ENCODE measurements at regions not wholly inside any gene's neighbourhood (a gene's known extent, or its start where the extent isn't known, plus 50 kb on each side); places are given as distances from the start of the nearest gene placed in this dataset.

GRCh38 chr13:34369931-34370330 is 552.0 kb downstream of the RFC3 start:
- TF ChIP-seq EZH2 (IDR thresholded peaks at IDR 0.05; ENCODE audit: borderline replicate concordance, low read depth, low read length, severe bottlenecking) = no peak
- no peak for TF ChIP-seq CTCF (IDR thresholded peaks at IDR 0.05; ENCODE audit: borderline replicate concordance, extremely low read depth, low read length, poor library complexity, severe bottlenecking)
- no peak for ATAC-seq (ENCODE audit: insufficient read depth, low read depth)
- Histone ChIP-seq H3K9me3 (ENCODE audit: insufficient read depth, low read length, severe bottlenecking) (no peaks in the 10 kb centered on the region), H2AFZ (ENCODE audit: low read depth, low read length) (no peak overlapping the region), H4K20me1 (ENCODE audit: insufficient read depth, low read length) (no peaks in the 10 kb centered on the region), H3K79me2 (ENCODE audit: insufficient read depth, low read length) (no peaks in the 10 kb centered on the region), H3K4me2 (ENCODE audit: insufficient read depth, low read length) (no peak overlapping the region), H3K36me3 (ENCODE audit: insufficient read depth, low read length) (no peaks in the 10 kb centered on the region), H3K4me1 (ENCODE audit: insufficient read depth, low read length) (no peaks in the 10 kb centered on the region), H3K27me3 (ENCODE audit: insufficient read depth, low read length, poor library complexity) (no peaks in the 10 kb centered on the region), H3K9ac (ENCODE audit: low read depth, low read length) (no peak overlapping the region), H3K27ac (ENCODE audit: low read length) (no peak overlapping the region), H3K4me3 (ENCODE audit: low read depth in 1 of 2, low read length in 2 of 2) (no peak overlapping the region)
- DNase-seq = no peak

GRCh38 chr13:34371108-34371507 is 553.2 kb downstream of the RFC3 start:
- Histone ChIP-seq H3K4me1 (ENCODE audit: insufficient read depth, low read length) (no peaks in the 10 kb centered on the region), H3K27ac (ENCODE audit: low read length) (no peak overlapping the region), H3K9me3 (ENCODE audit: insufficient read depth, low read length, severe bottlenecking) (no peaks in the 10 kb centered on the region), H2AFZ (ENCODE audit: low read depth, low read length) (no peak overlapping the region), H3K79me2 (ENCODE audit: insufficient read depth, low read length) (no peaks in the 10 kb centered on the region), H3K36me3 (ENCODE audit: insufficient read depth, low read length) (no peaks in the 10 kb centered on the region), H3K4me2 (ENCODE audit: insufficient read depth, low read length) (no peak overlapping the region), H3K4me3 (ENCODE audit: low read depth in 1 of 2, low read length in 2 of 2) (no peak overlapping the region), H4K20me1 (ENCODE audit: insufficient read depth, low read length) (no peaks in the 10 kb centered on the region), H3K9ac (ENCODE audit: low read depth, low read length) (no peak overlapping the region), H3K27me3 (ENCODE audit: insufficient read depth, low read length, poor library complexity) (no peaks in the 10 kb centered on the region)
- ATAC-seq (ENCODE audit: insufficient read depth, low read depth) = no peak
- DNase-seq = no peak
- no peak for TF ChIP-seq EZH2 (IDR thresholded peaks at IDR 0.05; ENCODE audit: borderline replicate concordance, low read depth, low read length, severe bottlenecking)
- no peak for TF ChIP-seq CTCF (IDR thresholded peaks at IDR 0.05; ENCODE audit: borderline replicate concordance, extremely low read depth, low read length, poor library complexity, severe bottlenecking)

GRCh38 chr13:34371645-34372395 is 553.9 kb downstream of the RFC3 start:
- H3K36me3 ChIP-seq (ENCODE audit: insufficient read depth, low read length) = no peaks in the 10 kb centered on the region
- no peaks in the 10 kb centered on the region for H3K4me1 ChIP-seq (ENCODE audit: insufficient read depth, low read length)
- H3K9ac ChIP-seq (ENCODE audit: low read depth, low read length) = no peak overlapping the region
- ATAC-seq (ENCODE audit: insufficient read depth, low read depth) = no peak
- H3K27me3 ChIP-seq (ENCODE audit: insufficient read depth, low read length, poor library complexity) = no peaks in the 10 kb centered on the region
- no peaks in the 10 kb centered on the region for H3K9me3 ChIP-seq (ENCODE audit: insufficient read depth, low read length, severe bottlenecking)
- DNase-seq = no peak
- H3K27ac ChIP-seq (ENCODE audit: low read length) = no peak overlapping the region
- H2AFZ ChIP-seq (ENCODE audit: low read depth, low read length) = no peak overlapping the region
- TF ChIP-seq EZH2 (IDR thresholded peaks at IDR 0.05; ENCODE audit: borderline replicate concordance, low read depth, low read length, severe bottlenecking) (no peak), CTCF (IDR thresholded peaks at IDR 0.05; ENCODE audit: borderline replicate concordance, extremely low read depth, low read length, poor library complexity, severe bottlenecking) (no peak)
- H3K4me3 ChIP-seq (ENCODE audit: low read depth in 1 of 2, low read length in 2 of 2) = no peak overlapping the region
- no peak overlapping the region for H3K4me2 ChIP-seq (ENCODE audit: insufficient read depth, low read length)
- H3K79me2 ChIP-seq (ENCODE audit: insufficient read depth, low read length) = no peaks in the 10 kb centered on the region
- H4K20me1 ChIP-seq (ENCODE audit: insufficient read depth, low read length) = no peaks in the 10 kb centered on the region

Measured in DND-41 (cell line).